Esophagus muscularis mucosa (tissue), 4 donors: ENCODE measurements at regions not wholly inside any gene's neighbourhood (a gene's known extent, or its start where the extent isn't known, plus 50 kb on each side); places are given as distances from the start of the nearest gene placed in this dataset.
A peak's percentile ranks its signal among the peaks of the same experiment; 100 is the strongest.

ENCODE experiments used
- DNase-seq: peaks from one replicate; pipeline ENCODE4 v3.0.0-alpha.2; 2017; ENCODE audit errors: extremely low spot score
- H3K27ac ChIP-seq, 4 donors: fragments of 200-600 bp; sonication (generic); replicated peaks in 1 of 4; 1 replicate in 3 of 4; 2 replicates in 1 of 4; pipeline ENCODE4 v1.5.1; 2016 to 2019; ENCODE audit warnings: mild to moderate bottlenecking in 1 of 4
- H3K27me3 ChIP-seq, 4 donors: fragments of 200-600 bp; sonication (generic); one replicate each; pipeline versions ENCODE4 v1.5.1 to v1.6.0; 2016 to 2019
- H3K36me3 ChIP-seq, 4 donors: fragments of 200-600 bp; sonication (generic); one replicate each; pipeline ENCODE4 v1.5.1; 2016 to 2019
- H3K4me1 ChIP-seq, 4 donors: fragments of 200-600 bp; sonication (generic); one replicate each; pipeline ENCODE4 v1.5.1; 2016 to 2019
- H3K4me3 ChIP-seq, 4 donors: fragments of 200-600 bp; sonication (generic); 1 replicate in 2 of 4; 2 replicates in 2 of 4; pipeline ENCODE4 v1.5.1; 2016 to 2019; ENCODE audit warnings: mild to moderate bottlenecking in 4 of 4, moderate library complexity in 1 of 4
- H3K9me3 ChIP-seq, 4 donors: fragments of 200-600 bp; sonication (generic); 1 replicate in 3 of 4; 2 replicates in 1 of 4; pipeline ENCODE4 v1.5.1; 2016 to 2019
- EP300 ChIP-seq: sonication (generic); formaldehyde crosslinking; IDR thresholded peaks from one replicate; pipeline ENCODE4 v1.6.1; 2017; ENCODE audit warnings: antibody characterized with exemption
- POLR2A ChIP-seq: fragments of 450-650 bp; IDR thresholded peaks from one replicate; pipeline ENCODE4 v1.6.1; 2017; ENCODE audit warnings: antibody characterized with exemption, moderate library complexity, mild to moderate bottlenecking, low read depth
- POLR2AphosphoS5 ChIP-seq, 2 donors: sonication (generic); formaldehyde crosslinking; IDR thresholded peaks; one replicate each; pipeline ENCODE4 v1.6.1; 2017; ENCODE audit warnings: antibody characterized with exemption in 2 of 2
- WGBS: methylation state at CpG from one replicate; pipeline ENCODE4 v1.1.5; 2018; 5-methylcytosine and 5-hydroxymethylcytosine counted together
- intact Hi-C: fragments of 100-400 bp; cut with DNase I; formaldehyde crosslinking; loops from one replicate; pipeline ENCODE4 v1.15.1; 2023
- TF ChIP-seq, protein P1 (sequence below), 3 experiments: fragments of 200-600 bp in 2 of 3; fragments of 450-650 bp in 1 of 3; sonication (generic) in 2 of 3; IDR thresholded peaks; one replicate each; pipeline ENCODE4 v1.5.1; 2017 to 2019; ENCODE audit warnings: antibody characterized with exemption in 3 of 3, mild to moderate bottlenecking in 2 of 3, moderate library complexity in 1 of 3

DNA sequence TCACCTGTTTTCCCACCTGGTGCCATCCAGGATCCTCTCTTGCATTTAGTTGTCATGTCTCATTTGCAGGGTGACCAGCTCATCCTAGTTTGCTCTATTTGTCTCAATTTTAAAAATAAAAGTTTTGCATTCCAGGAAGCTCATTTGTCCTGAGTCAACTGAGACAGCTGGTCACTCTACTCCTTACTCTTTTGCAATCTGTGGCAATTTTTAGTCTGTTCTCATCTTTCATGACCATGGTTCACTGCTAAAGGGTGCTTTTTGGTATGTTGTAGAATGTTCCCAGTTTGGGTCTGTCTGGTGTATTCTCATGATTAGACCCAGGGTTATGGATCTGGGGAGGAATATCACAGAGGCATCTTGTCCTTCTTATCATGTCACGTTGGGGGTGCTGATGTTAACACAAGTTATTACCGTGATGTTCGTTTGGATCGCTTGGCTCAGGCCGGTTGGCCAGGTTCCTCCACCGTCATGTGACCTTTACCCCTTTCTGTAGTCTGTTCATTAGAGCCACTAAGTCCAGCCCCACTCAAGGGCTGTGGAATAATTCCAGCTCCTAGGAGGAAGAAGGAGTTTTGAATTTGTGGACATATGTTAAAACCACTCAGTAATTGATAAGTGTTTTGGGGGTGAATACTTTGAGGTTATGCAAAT, 103.3 kb upstream of the IGFBP3 start:
- Histone ChIP-seq H3K36me3 (no peaks in the 10 kb centered on the region), H3K27ac (no peak overlapping the region), H3K9me3 (no peaks in the 10 kb centered on the region), H3K4me3 (no peak overlapping the region), H3K4me1 (no peaks in the 10 kb centered on the region), H3K27me3 (no peaks in the 10 kb centered on the region)
- 89% methylated on average over 6 of the region's 6 CpGs for WGBS
- no peak for DNase-seq
- TF ChIP-seq POLR2A (no peak), EP300 (no peak), POLR2AphosphoS5 (IDR thresholded peaks at IDR 0.05) (no peak)
- TF ChIP-seq, protein P1, sequence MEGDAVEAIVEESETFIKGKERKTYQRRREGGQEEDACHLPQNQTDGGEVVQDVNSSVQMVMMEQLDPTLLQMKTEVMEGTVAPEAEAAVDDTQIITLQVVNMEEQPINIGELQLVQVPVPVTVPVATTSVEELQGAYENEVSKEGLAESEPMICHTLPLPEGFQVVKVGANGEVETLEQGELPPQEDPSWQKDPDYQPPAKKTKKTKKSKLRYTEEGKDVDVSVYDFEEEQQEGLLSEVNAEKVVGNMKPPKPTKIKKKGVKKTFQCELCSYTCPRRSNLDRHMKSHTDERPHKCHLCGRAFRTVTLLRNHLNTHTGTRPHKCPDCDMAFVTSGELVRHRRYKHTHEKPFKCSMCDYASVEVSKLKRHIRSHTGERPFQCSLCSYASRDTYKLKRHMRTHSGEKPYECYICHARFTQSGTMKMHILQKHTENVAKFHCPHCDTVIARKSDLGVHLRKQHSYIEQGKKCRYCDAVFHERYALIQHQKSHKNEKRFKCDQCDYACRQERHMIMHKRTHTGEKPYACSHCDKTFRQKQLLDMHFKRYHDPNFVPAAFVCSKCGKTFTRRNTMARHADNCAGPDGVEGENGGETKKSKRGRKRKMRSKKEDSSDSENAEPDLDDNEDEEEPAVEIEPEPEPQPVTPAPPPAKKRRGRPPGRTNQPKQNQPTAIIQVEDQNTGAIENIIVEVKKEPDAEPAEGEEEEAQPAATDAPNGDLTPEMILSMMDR (IDR thresholded peaks at IDR 0.05) = no peak
- intact Hi-C loops = no loop called here

DNA sequence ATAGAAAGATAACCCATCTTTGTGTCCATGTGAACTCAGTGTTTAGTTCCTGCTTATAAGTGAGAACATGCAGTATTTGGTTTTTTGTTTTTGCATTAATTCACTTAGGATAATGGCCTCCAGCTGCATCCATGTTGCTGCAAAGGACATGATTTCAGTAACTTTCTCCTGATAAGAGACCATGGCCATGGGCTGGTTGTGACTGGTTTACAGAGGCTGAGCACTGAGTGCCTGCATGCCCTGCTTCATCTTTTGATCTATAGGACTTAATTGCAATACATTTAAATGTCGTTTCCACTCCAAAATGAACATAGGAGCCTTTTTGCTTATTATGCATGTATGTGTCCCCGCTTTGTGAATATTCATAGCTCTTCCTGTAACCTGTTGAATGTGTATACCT, 101.3 kb upstream of the IGFBP3 start:
- WGBS = 79% methylated on average over 2 of the region's 2 CpGs
- H3K4me1 ChIP-seq = no peaks in the 10 kb centered on the region
- H3K27ac ChIP-seq = no peak overlapping the region
- no peaks in the 10 kb centered on the region for H3K27me3 ChIP-seq
- no peak for TF ChIP-seq POLR2A
- no peak for TF ChIP-seq EP300
- no peak for TF ChIP-seq POLR2AphosphoS5 (IDR thresholded peaks at IDR 0.05)
- H3K4me3 ChIP-seq = no peak overlapping the region
- no peaks in the 10 kb centered on the region for H3K36me3 ChIP-seq
- intact Hi-C loops = no loop called here
- H3K9me3 ChIP-seq = no peaks in the 10 kb centered on the region
- DNase-seq = no peak

DNA sequence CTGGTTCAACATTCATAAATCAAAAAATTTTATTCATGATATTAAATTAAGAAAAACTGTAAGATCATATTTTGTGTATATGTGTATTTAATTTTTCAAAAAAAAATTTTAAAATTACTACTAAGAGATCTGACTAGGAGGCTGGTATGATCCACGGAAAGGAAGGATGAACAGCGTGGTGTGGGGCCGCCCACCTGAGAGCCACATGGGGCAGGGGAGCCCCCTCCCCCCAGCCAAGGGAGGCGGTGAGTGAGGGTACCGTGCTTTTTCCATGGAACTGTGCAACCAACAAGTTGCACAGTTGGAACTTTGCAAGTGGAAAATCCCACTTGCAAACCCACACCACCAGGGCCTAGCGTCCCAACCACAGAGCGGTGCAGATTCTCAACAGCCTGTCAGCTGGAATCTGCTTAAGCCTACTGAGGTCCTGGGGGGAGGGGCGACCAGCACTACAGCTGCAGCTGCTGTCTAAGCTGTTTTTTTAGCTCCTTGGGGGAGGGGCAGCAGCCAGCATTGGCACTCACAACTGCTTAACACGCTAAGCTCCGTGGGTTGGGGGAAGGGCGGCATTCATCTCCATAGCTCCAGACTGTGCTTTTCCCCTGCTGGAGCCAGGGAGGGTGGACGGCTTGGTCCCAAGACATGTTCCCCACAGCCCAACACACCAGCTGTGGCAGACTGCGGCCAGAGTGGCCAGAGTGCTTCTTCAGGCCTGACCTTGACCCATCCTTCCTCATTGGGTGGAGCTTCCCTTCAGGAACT, 94.2 kb upstream of the IGFBP3 start:
- no peaks in the 10 kb centered on the region for H3K36me3 ChIP-seq
- TF ChIP-seq POLR2AphosphoS5 (IDR thresholded peaks at IDR 0.05) = no peak
- no peak for TF ChIP-seq POLR2A
- TF ChIP-seq, protein P1 (IDR thresholded peaks at IDR 0.05) = no peak
- no peak for TF ChIP-seq EP300
- H3K4me3 ChIP-seq = no peak overlapping the region
- no peaks in the 10 kb centered on the region for H3K27me3 ChIP-seq
- no peaks in the 10 kb centered on the region for H3K9me3 ChIP-seq
- 56% methylated on average over 4 of the region's 13 CpGs for WGBS
- peaks cover 0 to 5% (median 2%) of the 10 kb centered on the region in 4 donors for H3K4me1 ChIP-seq
- DNase-seq = no peak
- no peak overlapping the region for H3K27ac ChIP-seq
- intact Hi-C loops = no loop called here

DNA sequence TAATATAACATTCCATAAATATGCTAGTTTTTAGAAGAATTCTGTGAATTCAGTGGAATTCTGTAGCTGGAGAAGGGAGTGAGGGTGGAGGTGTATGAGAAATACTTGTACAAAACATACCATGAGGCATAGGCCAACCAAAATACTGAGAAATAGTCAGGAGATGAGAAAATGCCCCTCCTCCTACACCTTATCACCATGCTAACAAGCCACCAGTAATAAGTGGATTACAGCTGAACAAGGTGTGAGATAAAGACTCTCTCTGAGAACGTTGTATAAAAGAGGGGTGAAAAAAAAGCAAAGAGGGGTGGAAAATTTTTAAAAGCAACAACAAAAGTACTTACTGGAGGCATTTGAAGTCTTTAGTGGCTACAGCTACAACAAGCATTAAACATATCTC, 90.4 kb upstream of the IGFBP3 start:
- H3K9me3 ChIP-seq = no peaks in the 10 kb centered on the region
- H3K36me3 ChIP-seq = no peaks in the 10 kb centered on the region
- no peaks in the 10 kb centered on the region for H3K27me3 ChIP-seq
- 14% methylated on average over 1 of the region's 1 CpG for WGBS
- TF ChIP-seq POLR2AphosphoS5 (IDR thresholded peaks at IDR 0.05) (no peak), EP300 (no peak)
- H3K27ac ChIP-seq = no peak overlapping the region
- no peak overlapping the region for H3K4me3 ChIP-seq
- H3K4me1 ChIP-seq = peaks cover 0 to 5% (median 2%) of the 10 kb centered on the region in 4 donors
- intact Hi-C loops = no loop called here
- DNase-seq = no peak

DNA sequence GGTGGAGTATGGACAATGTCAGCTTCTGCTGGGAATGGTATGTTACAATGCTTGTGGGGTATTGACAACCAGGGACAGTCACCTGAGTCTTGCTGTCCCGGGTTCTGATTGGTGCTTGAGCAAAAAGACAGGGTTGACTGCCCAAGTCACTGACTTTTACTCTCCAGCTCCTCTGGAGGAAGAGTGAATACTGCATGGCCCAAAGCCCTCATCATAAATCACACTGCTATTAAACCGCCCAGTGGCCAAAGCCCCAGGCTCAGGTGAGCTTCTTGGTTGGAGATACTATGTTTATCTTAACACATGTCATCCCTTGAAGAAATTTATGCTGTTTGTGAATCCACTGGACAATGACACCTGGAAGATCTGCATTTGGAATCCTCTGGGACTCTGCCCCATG, 90.0 kb upstream of the IGFBP3 start:
- no peak overlapping the region for H3K4me3 ChIP-seq
- H3K27ac ChIP-seq = no peak overlapping the region
- intact Hi-C loops = no loop called here
- WGBS = 84% methylated on average over 2 of the region's 2 CpGs
- no peaks in the 10 kb centered on the region for H3K9me3 ChIP-seq
- no peaks in the 10 kb centered on the region for H3K27me3 ChIP-seq
- TF ChIP-seq, protein P1 (IDR thresholded peaks at IDR 0.05) = no peak
- TF ChIP-seq POLR2AphosphoS5 (IDR thresholded peaks at IDR 0.05) (no peak), EP300 (no peak), POLR2A (no peak)
- H3K4me1 ChIP-seq = peaks cover 0 to 5% (median 2%) of the 10 kb centered on the region in 4 donors
- H3K36me3 ChIP-seq = no peaks in the 10 kb centered on the region
- DNase-seq = peak; percentile 72
